ENCODE measurements at regions not wholly inside any gene's neighbourhood (a gene's known extent, or its start where the extent isn't known, plus 50 kb on each side); places are given as distances from the start of the nearest gene placed in this dataset.
"Not testable (repeated sequence)": the region's sequence is repeated elsewhere in the genome, so short reads cannot be mapped to it uniquely, and the experiment has no call there.

GRCh38 chr12:96085475-96085874, 50.1 kb upstream of the LTA4H start:
- ATAC-seq (no peak), DNase-seq (ENCODE audit: low spot score) (no peak), FAIRE-seq (no peak)
- TF ChIP-seq ARID3A (IDR thresholded peaks at IDR 0.05; ENCODE audit: low read depth, low read length): no peak
- TF ChIP-seq RXRA (CRISPR knock-in tag; IDR thresholded peaks at IDR 0.05): no peak
- no peak for TF ChIP-seq TRIM24 (CRISPR knock-in tag; IDR thresholded peaks at IDR 0.05)
- no peak for TF ChIP-seq ZNF44 (CRISPR knock-in tag; IDR thresholded peaks at IDR 0.05)
- TF ChIP-seq NR0B2 (CRISPR knock-in tag; IDR thresholded peaks at IDR 0.05): no peak
- TF ChIP-seq ZNF282 (IDR thresholded peaks at IDR 0.05; ENCODE audit: partially characterized antibody): no peak
- TF ChIP-seq SIN3B (IDR thresholded peaks at IDR 0.05; ENCODE audit: low read length): no peak
- no peak for TF ChIP-seq ZBTB33 (CRISPR knock-in tag; IDR thresholded peaks at IDR 0.05)
- no peak for TF ChIP-seq ZNF383 (CRISPR knock-in tag; IDR thresholded peaks at IDR 0.05; ENCODE audit: borderline replicate concordance)
- TF ChIP-seq IRF2 (CRISPR knock-in tag; IDR thresholded peaks at IDR 0.05): no peak
- no peak for TF ChIP-seq JDP2 (CRISPR knock-in tag; IDR thresholded peaks at IDR 0.05; ENCODE audit: borderline replicate concordance)
- no peak for TF ChIP-seq NFE2 (CRISPR knock-in tag; IDR thresholded peaks at IDR 0.05)
- no peak for TF ChIP-seq ZNF597 (CRISPR knock-in tag; IDR thresholded peaks at IDR 0.05)
- TF ChIP-seq ZNF678 (CRISPR knock-in tag; IDR thresholded peaks at IDR 0.05): no peak
- H3K27ac ChIP-seq (ENCODE audit: extremely low read length, insufficient read depth, low read length): no peak overlapping the region
- H3K79me2 ChIP-seq (ENCODE audit: insufficient read depth, low read length): no peaks in the 10 kb centered on the region
- no peak overlapping the region for H3K4me3 ChIP-seq (replicated peaks in 1 of 3; ENCODE audit: insufficient read depth in 1 of 3, low read depth in 2 of 3, low read length in 3 of 3)
- H2AFZ ChIP-seq (ENCODE audit: low read length): no peak overlapping the region
- H3K9me3 ChIP-seq (ENCODE audit: low read length): no peaks in the 10 kb centered on the region
- no TSS peak for BruUV-seq (replicated peaks)
- ChIA-PET CTCF (ENCODE audit: low intra/inter-chr PET ratio, low total read pairs) (no interaction called here), POLR2A (no interaction called here)
- H3K36me3 ChIP-seq (replicated peaks in 1 of 2; ENCODE audit: control insufficient read depth in 1 of 2, insufficient read depth in 2 of 2, low read length in 2 of 2): no peaks in the 10 kb centered on the region
- H3K4me1 ChIP-seq (ENCODE audit: insufficient read depth, low read length): peaks cover 7% of the 10 kb centered on the region; the same call in 1 of the 2 replicates
- 50% methylated on average over 1 of the region's 1 CpG for WGBS (ENCODE audit: low lambda C conversion rate)
- peaks cover 0 to 7% of the 10 kb centered on the region in 2 experiments; a peak in 1 of 5 replicates for H3K27me3 ChIP-seq (ENCODE audit: control insufficient read depth in 1 of 2, insufficient read depth in 2 of 2, low read length in 2 of 2)
- intact Hi-C loops (cut with micrococcal nuclease; ENCODE audit: unreplicated experiment): no loop called here
- H3K4me2 ChIP-seq (ENCODE audit: low read depth, low read length): no peak overlapping the region
- H4K20me1 ChIP-seq (ENCODE audit: insufficient read depth, low read length): no peaks in the 10 kb centered on the region
- H3K9ac ChIP-seq (ENCODE audit: insufficient read depth, low read depth, low read length): no peak overlapping the region
- in situ Hi-C loops (cut with HindIII; ENCODE audit: extremely low pct_ligation_motif_present, low pct_unique_long_range_greater_than_20kb): no loop called here

- POLR2A ChIA-PET; intact Hi-C loops (cut with micrococcal nuclease; ENCODE audit: unreplicated experiment); H3K4me2 ChIP-seq (ENCODE audit: low read depth, low read length); ATAC-seq; H3K27me3 ChIP-seq (ENCODE audit: control insufficient read depth in 1 of 2, insufficient read depth in 2 of 2, low read length in 2 of 2); H3K79me2 ChIP-seq (ENCODE audit: insufficient read depth, low read length); H3K4me3 ChIP-seq (replicated peaks in 1 of 3; ENCODE audit: insufficient read depth in 1 of 3, low read depth in 2 of 3, low read length in 3 of 3); H2AFZ ChIP-seq (ENCODE audit: low read length); H3K9me3 ChIP-seq (ENCODE audit: low read length); FAIRE-seq; H3K4me1 ChIP-seq (ENCODE audit: insufficient read depth, low read length); BruUV-seq (replicated peaks); in situ Hi-C loops (cut with HindIII; ENCODE audit: extremely low pct_ligation_motif_present, low pct_unique_long_range_greater_than_20kb); H4K20me1 ChIP-seq (ENCODE audit: insufficient read depth, low read length); H3K27ac ChIP-seq (ENCODE audit: extremely low read length, insufficient read depth, low read length); H3K36me3 ChIP-seq (replicated peaks in 1 of 2; ENCODE audit: control insufficient read depth in 1 of 2, insufficient read depth in 2 of 2, low read length in 2 of 2); H3K9ac ChIP-seq (ENCODE audit: insufficient read depth, low read depth, low read length); CTCF ChIA-PET (ENCODE audit: low intra/inter-chr PET ratio, low total read pairs); DNase-seq (ENCODE audit: low spot score): not testable (repeated sequence)
These were observed 50.8 kb upstream of the LTA4H start for GRCh38 chr12:96086190-96086589.

Measured in HepG2 (cell line).